ENCODE measurements at regions not wholly inside any gene's neighbourhood (a gene's known extent, or its start where the extent isn't known, plus 50 kb on each side); places are given as distances from the start of the nearest gene placed in this dataset.

- Histone ChIP-seq H3K9me3 (no peaks in the 10 kb centered on the region), H3K27me3 (no peaks in the 10 kb centered on the region), H3K4me3 (no peak overlapping the region), H3K27ac (no peak overlapping the region), H3K36me3 (no peaks in the 10 kb centered on the region), H3K4me1 (peaks cover 0 to 7% (median 0%) of the 10 kb centered on the region in 4 donors)
- TF ChIP-seq CTCF (IDR thresholded peaks at IDR 0.05): no peak
- intact Hi-C loops (cut with DNase I; ENCODE audit: low total_unique reads): no loop called here
- DNase-seq: no peak
Measured at GRCh38 chr6:21969192-21969591, 327.6 kb downstream of the PRL start.

GRCh38 chr6:21970569-21971300 lies 326.1 kb downstream of the PRL start:
- no peak for TF ChIP-seq CTCF (IDR thresholded peaks at IDR 0.05)
- intact Hi-C loops (cut with DNase I; ENCODE audit: low total_unique reads): no loop called here
- DNase-seq: no peak
- no peak overlapping the region for H3K27ac ChIP-seq
- no peaks in the 10 kb centered on the region for H3K9me3 ChIP-seq
- H3K36me3 ChIP-seq: no peaks in the 10 kb centered on the region
- H3K4me3 ChIP-seq: no peak overlapping the region
- H3K4me1 ChIP-seq: no peaks in the 10 kb centered on the region
- no peaks in the 10 kb centered on the region for H3K27me3 ChIP-seq

GRCh38 chr6:21971541-21971940 lies 325.3 kb downstream of the PRL start:
- no peak for TF ChIP-seq CTCF (IDR thresholded peaks at IDR 0.05)
- no peak for DNase-seq
- Histone ChIP-seq H3K27ac (no peak overlapping the region), H3K4me1 (no peaks in the 10 kb centered on the region), H3K9me3 (no peaks in the 10 kb centered on the region), H3K27me3 (no peaks in the 10 kb centered on the region), H3K4me3 (no peak overlapping the region), H3K36me3 (no peaks in the 10 kb centered on the region)
- intact Hi-C loops (cut with DNase I; ENCODE audit: low total_unique reads): no loop called here

GRCh38 chr6:21972516-21972915 lies 324.3 kb downstream of the PRL start:
- Histone ChIP-seq H3K27me3 (no peaks in the 10 kb centered on the region), H3K4me3 (no peak overlapping the region), H3K4me1 (no peaks in the 10 kb centered on the region), H3K27ac (no peak overlapping the region), H3K9me3 (no peaks in the 10 kb centered on the region), H3K36me3 (no peaks in the 10 kb centered on the region)
- DNase-seq: no peak
- TF ChIP-seq CTCF (IDR thresholded peaks at IDR 0.05): no peak
- intact Hi-C loops (cut with DNase I; ENCODE audit: low total_unique reads): no loop called here

GRCh38 chr6:21977346-21977745 lies 319.5 kb downstream of the PRL start:
- H3K4me1 ChIP-seq: no peaks in the 10 kb centered on the region
- no peaks in the 10 kb centered on the region for H3K9me3 ChIP-seq
- no peak for TF ChIP-seq CTCF (IDR thresholded peaks at IDR 0.05)
- H3K4me3 ChIP-seq: no peak overlapping the region
- no peak overlapping the region for H3K27ac ChIP-seq
- intact Hi-C loops (cut with DNase I; ENCODE audit: low total_unique reads): no loop called here
- no peaks in the 10 kb centered on the region for H3K36me3 ChIP-seq
- no peaks in the 10 kb centered on the region for H3K27me3 ChIP-seq
- no peak for DNase-seq
